Astrocyte of the cerebellum (primary cell): ENCODE measurements at regions not wholly inside any gene's neighbourhood (a gene's known extent, or its start where the extent isn't known, plus 50 kb on each side); places are given as distances from the start of the nearest gene placed in this dataset.
"Not testable (repeated sequence)": the region's sequence is repeated elsewhere in the genome, so short reads cannot be mapped to it uniquely, and the experiment has no call there.

Experiments used
- DNase-seq: peaks from one replicate; pipeline ENCODE4 v3.0.0-alpha.2; 2011; ENCODE audit warnings: low read depth
- H3K4me3 ChIP-seq: 2 replicates; pipeline ENCODE4 v1.5.1; 2011; ENCODE audit warnings: mild to moderate bottlenecking, low read depth, low read length, moderate library complexity
- CTCF ChIP-seq: IDR thresholded peaks from 2 replicates; pipeline ENCODE4 v1.5.1; 2012; ENCODE audit warnings: low read length, low read depth, moderate library complexity, mild to moderate bottlenecking; ENCODE audit errors: missing control alignments
- in situ Hi-C: cut with HindIII; loops from 2 replicates; pipeline ENCODE4 v1.10.0; 2017; ENCODE audit warnings: low sequenced_read_pairs

GRCh38 chr18:75696391-75696790, 268.9 kb upstream of the SMIM21 start:
- in situ Hi-C loops: no loop called here
- no peak for TF ChIP-seq CTCF
- H3K4me3 ChIP-seq: no peak overlapping the region
- DNase-seq: no peak

- in situ Hi-C loops: no loop called here
- H3K4me3 ChIP-seq: no peak overlapping the region
- no peak for TF ChIP-seq CTCF
- DNase-seq: no peak
Measured at GRCh38 chr18:75694292-75694691, 266.8 kb upstream of the SMIM21 start.

- DNase-seq: no peak
- H3K4me3 ChIP-seq: no peak overlapping the region
- in situ Hi-C loops: no loop called here
- no peak for TF ChIP-seq CTCF
Measured at GRCh38 chr18:75691483-75691882, 264.0 kb upstream of the SMIM21 start.

GRCh38 chr18:75690283-75690682, 262.8 kb upstream of the SMIM21 start:
- in situ Hi-C loops, DNase-seq, H3K4me3 ChIP-seq: not testable (repeated sequence)

- TF ChIP-seq CTCF: no peak
- in situ Hi-C loops: no loop called here
- no peak overlapping the region for H3K4me3 ChIP-seq
- no peak for DNase-seq
Measured at GRCh38 chr18:75687626-75688025, 260.1 kb upstream of the SMIM21 start.

GRCh38 chr18:75683426-75683825, 255.9 kb upstream of the SMIM21 start:
- in situ Hi-C loops: no loop called here
- no peak for DNase-seq
- no peak for TF ChIP-seq CTCF
- H3K4me3 ChIP-seq: no peak overlapping the region

- DNase-seq: no peak
- H3K4me3 ChIP-seq: no peak overlapping the region
- TF ChIP-seq CTCF: no peak
- in situ Hi-C loops: no loop called here
Measured at GRCh38 chr18:75681538-75682115, 254.1 kb upstream of the SMIM21 start.
